Esophagus muscularis mucosa (tissue), 4 donors: ENCODE measurements at regions not wholly inside any gene's neighbourhood (a gene's known extent, or its start where the extent isn't known, plus 50 kb on each side); places are given as distances from the start of the nearest gene placed in this dataset.

Experiments
- DNase-seq: peaks from one replicate; pipeline ENCODE4 v3.0.0-alpha.2; 2017; ENCODE audit errors: extremely low spot score
- H3K27ac ChIP-seq, 4 donors: fragments of 200-600 bp; sonication (generic); replicated peaks in 1 of 4; 1 replicate in 3 of 4; 2 replicates in 1 of 4; pipeline ENCODE4 v1.5.1; 2016 to 2019; ENCODE audit warnings: mild to moderate bottlenecking in 1 of 4
- H3K27me3 ChIP-seq, 4 donors: fragments of 200-600 bp; sonication (generic); one replicate each; pipeline versions ENCODE4 v1.5.1 to v1.6.0; 2016 to 2019
- H3K36me3 ChIP-seq, 4 donors: fragments of 200-600 bp; sonication (generic); one replicate each; pipeline ENCODE4 v1.5.1; 2016 to 2019
- H3K4me1 ChIP-seq, 4 donors: fragments of 200-600 bp; sonication (generic); one replicate each; pipeline ENCODE4 v1.5.1; 2016 to 2019
- H3K4me3 ChIP-seq, 4 donors: fragments of 200-600 bp; sonication (generic); 1 replicate in 2 of 4; 2 replicates in 2 of 4; pipeline ENCODE4 v1.5.1; 2016 to 2019; ENCODE audit warnings: mild to moderate bottlenecking in 4 of 4, moderate library complexity in 1 of 4
- H3K9me3 ChIP-seq, 4 donors: fragments of 200-600 bp; sonication (generic); 1 replicate in 3 of 4; 2 replicates in 1 of 4; pipeline ENCODE4 v1.5.1; 2016 to 2019
- EP300 ChIP-seq: sonication (generic); formaldehyde crosslinking; IDR thresholded peaks from one replicate; pipeline ENCODE4 v1.6.1; 2017; ENCODE audit warnings: antibody characterized with exemption
- POLR2A ChIP-seq: fragments of 450-650 bp; IDR thresholded peaks from one replicate; pipeline ENCODE4 v1.6.1; 2017; ENCODE audit warnings: antibody characterized with exemption, moderate library complexity, mild to moderate bottlenecking, low read depth
- POLR2AphosphoS5 ChIP-seq, 2 donors: sonication (generic); formaldehyde crosslinking; IDR thresholded peaks; one replicate each; pipeline ENCODE4 v1.6.1; 2017; ENCODE audit warnings: antibody characterized with exemption in 2 of 2
- WGBS: methylation state at CpG from one replicate; pipeline ENCODE4 v1.1.5; 2018; 5-methylcytosine and 5-hydroxymethylcytosine counted together
- intact Hi-C: fragments of 100-400 bp; cut with DNase I; formaldehyde crosslinking; loops from one replicate; pipeline ENCODE4 v1.15.1; 2023
- TF ChIP-seq, protein P1 (sequence below), 3 experiments: fragments of 200-600 bp in 2 of 3; fragments of 450-650 bp in 1 of 3; sonication (generic) in 2 of 3; IDR thresholded peaks; one replicate each; pipeline ENCODE4 v1.5.1; 2017 to 2019; ENCODE audit warnings: antibody characterized with exemption in 3 of 3, mild to moderate bottlenecking in 2 of 3, moderate library complexity in 1 of 3

DNA sequence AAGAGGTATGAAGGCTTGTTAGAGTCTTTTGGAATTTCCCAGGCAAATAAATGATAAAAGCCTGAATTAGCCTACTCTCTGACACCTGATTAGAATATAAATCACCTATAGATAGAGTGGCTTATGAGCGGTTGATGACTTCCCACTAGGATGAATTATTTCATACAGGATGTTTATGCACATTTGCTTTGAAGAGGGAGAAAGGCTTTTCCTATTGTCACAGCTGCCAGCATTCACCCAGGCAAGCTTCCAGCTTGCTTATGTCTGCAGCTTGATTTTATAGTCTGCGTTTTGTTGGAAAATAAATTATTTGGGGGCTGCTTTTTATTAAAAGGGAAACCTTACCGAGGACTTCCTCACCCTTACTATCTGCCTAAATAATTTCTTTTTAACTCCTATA, 51.3 kb upstream of the EIF2S2 start:
- Histone ChIP-seq H3K27ac (no peak overlapping the region), H3K9me3 (no peaks in the 10 kb centered on the region), H3K36me3 (no peaks in the 10 kb centered on the region), H3K4me1 (no peaks in the 10 kb centered on the region), H3K4me3 (no peak overlapping the region), H3K27me3 (peaks cover 0 to 4% (median 0%) of the 10 kb centered on the region in 4 donors)
- WGBS: 38% methylated on average over 3 of the region's 3 CpGs
- TF ChIP-seq EP300 (no peak), POLR2AphosphoS5 (IDR thresholded peaks at IDR 0.05) (no peak)
- intact Hi-C loops: no loop called here
- no peak for DNase-seq

DNA sequence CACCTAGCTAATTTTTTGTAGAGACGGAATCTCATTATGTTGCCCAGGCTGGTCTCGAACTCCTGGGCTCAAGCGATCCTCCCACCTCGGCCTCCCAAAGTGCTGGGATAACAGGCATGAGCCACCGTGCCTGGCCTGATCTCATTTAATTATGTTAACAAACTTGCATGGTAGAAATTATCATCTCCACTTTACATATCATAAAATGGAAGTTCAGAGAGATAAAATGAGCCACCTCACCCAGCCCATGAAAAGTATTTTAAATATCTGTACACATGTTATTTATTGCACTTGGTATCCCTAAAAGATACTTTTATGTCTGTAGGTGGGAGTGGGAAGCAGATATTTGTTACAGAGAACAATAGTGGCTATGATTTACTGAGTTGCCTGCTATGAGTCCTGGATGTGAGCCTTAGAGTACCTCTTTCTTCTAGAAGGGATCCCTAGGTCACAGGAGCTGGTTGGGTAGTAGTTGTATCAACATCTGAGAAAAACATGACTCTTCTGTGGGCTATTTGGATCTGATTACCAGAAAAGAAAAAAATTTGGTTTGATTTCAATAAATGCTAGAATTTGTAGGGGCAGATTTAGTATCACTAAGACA, 52.4 kb upstream of the EIF2S2 start:
- no peak overlapping the region for H3K27ac ChIP-seq
- no peak overlapping the region for H3K4me3 ChIP-seq
- 97% methylated on average over 5 of the region's 5 CpGs for WGBS
- peaks cover 0 to 9% (median 0%) of the 10 kb centered on the region in 4 donors for H3K27me3 ChIP-seq
- no peaks in the 10 kb centered on the region for H3K9me3 ChIP-seq
- no peak for DNase-seq
- H3K4me1 ChIP-seq: no peaks in the 10 kb centered on the region
- intact Hi-C loops: no loop called here
- no peaks in the 10 kb centered on the region for H3K36me3 ChIP-seq
- TF ChIP-seq, protein P1, sequence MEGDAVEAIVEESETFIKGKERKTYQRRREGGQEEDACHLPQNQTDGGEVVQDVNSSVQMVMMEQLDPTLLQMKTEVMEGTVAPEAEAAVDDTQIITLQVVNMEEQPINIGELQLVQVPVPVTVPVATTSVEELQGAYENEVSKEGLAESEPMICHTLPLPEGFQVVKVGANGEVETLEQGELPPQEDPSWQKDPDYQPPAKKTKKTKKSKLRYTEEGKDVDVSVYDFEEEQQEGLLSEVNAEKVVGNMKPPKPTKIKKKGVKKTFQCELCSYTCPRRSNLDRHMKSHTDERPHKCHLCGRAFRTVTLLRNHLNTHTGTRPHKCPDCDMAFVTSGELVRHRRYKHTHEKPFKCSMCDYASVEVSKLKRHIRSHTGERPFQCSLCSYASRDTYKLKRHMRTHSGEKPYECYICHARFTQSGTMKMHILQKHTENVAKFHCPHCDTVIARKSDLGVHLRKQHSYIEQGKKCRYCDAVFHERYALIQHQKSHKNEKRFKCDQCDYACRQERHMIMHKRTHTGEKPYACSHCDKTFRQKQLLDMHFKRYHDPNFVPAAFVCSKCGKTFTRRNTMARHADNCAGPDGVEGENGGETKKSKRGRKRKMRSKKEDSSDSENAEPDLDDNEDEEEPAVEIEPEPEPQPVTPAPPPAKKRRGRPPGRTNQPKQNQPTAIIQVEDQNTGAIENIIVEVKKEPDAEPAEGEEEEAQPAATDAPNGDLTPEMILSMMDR (IDR thresholded peaks at IDR 0.05): no peak
- TF ChIP-seq POLR2AphosphoS5 (IDR thresholded peaks at IDR 0.05) (no peak), EP300 (no peak), POLR2A (no peak)

DNA sequence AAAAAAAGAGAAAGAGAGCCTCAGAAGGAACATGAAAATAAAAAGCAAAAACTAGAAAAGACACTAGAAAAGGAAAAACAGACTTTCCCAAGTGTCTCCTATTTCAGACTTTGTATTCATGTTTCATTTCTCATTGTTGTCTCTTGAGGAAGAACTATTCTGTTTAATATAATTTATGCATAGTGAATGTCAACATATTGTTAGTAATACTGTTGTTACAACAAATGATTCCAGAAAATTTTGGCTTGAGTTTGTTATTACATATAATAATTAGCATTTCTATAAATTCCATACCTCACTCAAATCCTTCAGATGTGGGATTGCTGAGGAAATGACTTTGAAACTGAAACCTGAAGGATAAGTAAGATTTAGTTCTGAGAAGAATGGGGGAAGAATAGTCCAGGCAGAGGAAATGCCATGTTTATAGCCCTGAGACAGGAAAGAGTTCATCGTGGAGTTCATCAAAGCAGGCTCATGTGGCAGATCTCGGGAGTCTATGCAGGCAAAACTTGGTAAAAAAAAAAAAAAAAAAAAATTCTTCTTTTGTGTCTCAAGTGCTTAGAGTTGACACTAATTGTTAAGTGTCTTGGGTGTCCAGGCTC, 53.1 kb upstream of the EIF2S2 start:
- DNase-seq: no peak
- Histone ChIP-seq H3K9me3 (no peaks in the 10 kb centered on the region), H3K27ac (no peak overlapping the region), H3K27me3 (peaks cover 0 to 9% (median 0%) of the 10 kb centered on the region in 4 donors), H3K36me3 (no peaks in the 10 kb centered on the region), H3K4me3 (no peak overlapping the region), H3K4me1 (no peaks in the 10 kb centered on the region)
- WGBS: 20% methylated on average over 2 of the region's 2 CpGs
- intact Hi-C loops: no loop called here
- TF ChIP-seq POLR2A (no peak), POLR2AphosphoS5 (IDR thresholded peaks at IDR 0.05) (no peak), EP300 (no peak)
- TF ChIP-seq, protein P1 (IDR thresholded peaks at IDR 0.05): no peak

DNA sequence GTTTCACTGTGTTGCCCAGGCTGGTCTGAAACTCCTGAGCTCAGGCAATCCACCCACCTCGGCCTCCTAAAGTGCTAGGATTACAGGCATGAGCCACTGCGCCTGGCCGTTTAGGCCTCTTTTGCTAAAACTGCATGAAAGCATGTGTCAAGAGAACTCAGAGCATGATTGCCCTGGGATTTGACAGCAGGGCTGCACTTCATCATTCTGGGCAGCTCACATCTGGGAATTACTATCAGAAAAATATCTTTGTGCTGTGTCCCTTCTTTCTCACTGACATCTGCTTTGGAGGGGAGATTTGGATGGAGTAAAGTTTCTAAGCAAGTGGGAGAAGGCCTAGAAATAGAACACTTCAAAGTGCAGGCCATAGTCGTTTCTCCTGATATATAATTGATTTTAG, 59.6 kb upstream of the EIF2S2 start:
- H3K4me1 ChIP-seq: no peaks in the 10 kb centered on the region
- intact Hi-C loops: no loop called here
- H3K4me3 ChIP-seq: no peak overlapping the region
- 71% methylated on average over 4 of the region's 4 CpGs for WGBS
- no peaks in the 10 kb centered on the region for H3K9me3 ChIP-seq
- TF ChIP-seq POLR2A (no peak), EP300 (no peak), POLR2AphosphoS5 (IDR thresholded peaks at IDR 0.05) (no peak)
- TF ChIP-seq, protein P1 (IDR thresholded peaks at IDR 0.05): no peak
- H3K36me3 ChIP-seq: no peaks in the 10 kb centered on the region
- H3K27me3 ChIP-seq: peaks cover 0 to 5% (median 0%) of the 10 kb centered on the region in 4 donors
- H3K27ac ChIP-seq: no peak overlapping the region
- no peak for DNase-seq

DNA sequence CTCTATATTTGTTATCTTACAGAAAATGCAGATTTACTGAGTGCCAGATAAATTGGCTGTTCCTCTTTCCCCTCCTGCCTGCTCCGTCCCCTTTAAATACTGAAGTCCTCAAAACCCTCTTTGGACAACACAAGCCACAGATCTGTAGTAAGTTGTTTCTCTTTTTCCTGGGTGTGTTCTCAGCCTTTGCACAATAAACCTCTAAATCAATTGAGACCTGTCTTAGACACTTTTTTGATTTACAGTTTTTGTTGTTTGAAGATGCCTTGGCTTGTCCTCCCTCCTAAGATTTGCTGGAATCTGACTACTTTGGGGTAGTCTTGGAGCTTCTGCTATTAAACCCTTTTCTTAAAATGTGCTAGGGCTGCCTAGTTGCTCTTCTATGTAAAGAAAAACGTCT, 60.9 kb upstream of the EIF2S2 start:
- TF ChIP-seq POLR2AphosphoS5 (IDR thresholded peaks at IDR 0.05) (no peak), POLR2A (no peak), EP300 (no peak)
- TF ChIP-seq, protein P1 (IDR thresholded peaks at IDR 0.05): no peak
- Histone ChIP-seq H3K36me3 (no peaks in the 10 kb centered on the region), H3K27ac (no peak overlapping the region), H3K9me3 (no peaks in the 10 kb centered on the region), H3K27me3 (peaks cover 0 to 5% (median 0%) of the 10 kb centered on the region in 4 donors), H3K4me1 (no peaks in the 10 kb centered on the region), H3K4me3 (no peak overlapping the region)
- no peak for DNase-seq
- intact Hi-C loops: no loop called here
- 56% methylated on average over 2 of the region's 2 CpGs for WGBS
